ENCODE measurements at regions not wholly inside any gene's neighbourhood (a gene's known extent, or its start where the extent isn't known, plus 50 kb on each side); places are given as distances from the start of the nearest gene placed in this dataset.

- DNase-seq (ENCODE audit: low spot score): no peak
These were observed 114.9 kb upstream of the FAM9B start for GRCh38 chrX:9148615-9149399.

GRCh38 chrX:9149501-9150245 is 115.7 kb upstream of the FAM9B start:
- DNase-seq (ENCODE audit: low spot score): no peak

DNA sequence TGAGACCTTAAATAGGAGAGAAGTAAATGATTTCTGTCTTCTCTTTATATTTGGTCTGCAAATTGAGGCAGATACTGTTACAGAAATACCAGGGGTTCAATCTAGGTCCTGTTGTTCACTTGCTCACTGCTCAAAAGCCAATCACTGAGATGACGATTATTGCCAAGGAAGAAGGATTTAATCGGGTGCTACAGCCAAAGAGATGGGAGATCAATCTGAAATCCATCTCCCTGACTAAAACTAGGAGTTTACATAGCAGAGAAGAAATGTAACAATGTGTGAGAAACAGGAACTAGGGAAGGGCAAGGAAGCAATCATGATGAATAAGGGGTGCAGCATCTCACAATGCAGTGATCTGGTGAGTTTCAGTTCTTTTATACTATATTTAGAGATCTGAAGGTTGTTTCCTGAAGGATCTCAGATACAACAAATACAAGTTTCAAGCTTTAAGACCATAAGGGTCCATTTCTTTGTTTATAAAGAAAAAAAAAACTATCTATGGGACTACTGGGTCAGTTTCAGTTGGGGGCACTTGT is 117.9 kb upstream of the FAM9B start:
- DNase-seq (ENCODE audit: low spot score): no peak

DNA sequence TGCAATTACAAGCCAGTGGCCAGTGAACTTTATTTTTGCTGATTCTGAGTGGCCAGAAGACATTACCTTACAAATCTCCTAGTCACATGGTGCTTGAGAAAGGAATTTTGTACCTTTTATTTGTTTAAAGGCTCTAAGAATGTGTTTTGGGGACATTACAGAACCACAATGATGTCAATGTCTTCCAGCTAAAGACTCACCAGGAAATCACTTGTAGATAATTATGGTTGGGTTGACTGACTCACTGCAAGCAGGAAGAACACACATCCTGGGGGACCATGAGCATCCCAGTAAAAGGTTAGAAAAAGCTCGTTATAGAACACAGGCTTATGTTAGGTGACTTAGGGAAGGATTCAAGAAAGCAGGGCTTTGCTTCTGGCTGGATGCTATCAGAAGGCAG is 119.4 kb upstream of the FAM9B start:
- no peak for DNase-seq (ENCODE audit: low spot score)

GRCh38 chrX:9158611-9159010 is 124.7 kb upstream of the FAM9B start:
- no peak for DNase-seq (ENCODE audit: low spot score)

- DNase-seq (ENCODE audit: low spot score): no peak
These were observed 126.9 kb upstream of the FAM9B start for GRCh38 chrX:9160698-9161329.

DNA sequence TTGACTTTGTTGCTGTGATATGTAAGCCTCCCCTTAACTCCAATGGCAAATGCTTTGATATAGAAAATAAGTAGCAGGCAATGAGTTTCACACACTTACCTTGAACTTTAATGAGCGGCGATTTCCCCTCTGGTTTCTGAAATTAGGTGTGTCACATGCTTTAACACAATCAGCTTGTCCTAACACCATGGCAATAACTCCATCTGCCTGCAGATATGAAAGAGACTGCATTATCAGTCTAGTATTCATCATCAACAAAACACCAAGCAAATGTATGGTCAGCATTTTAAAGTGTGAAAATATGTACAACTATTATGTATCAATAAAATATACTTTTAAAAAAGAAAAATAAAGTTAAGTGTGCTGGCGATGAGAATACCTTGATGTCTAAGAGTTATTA is 128.8 kb upstream of the FAM9B start:
- DNase-seq (ENCODE audit: low spot score): no peak

- no peak for DNase-seq (ENCODE audit: low spot score)
These were observed 129.3 kb upstream of the FAM9B start for GRCh38 chrX:9163214-9163709.

DNA sequence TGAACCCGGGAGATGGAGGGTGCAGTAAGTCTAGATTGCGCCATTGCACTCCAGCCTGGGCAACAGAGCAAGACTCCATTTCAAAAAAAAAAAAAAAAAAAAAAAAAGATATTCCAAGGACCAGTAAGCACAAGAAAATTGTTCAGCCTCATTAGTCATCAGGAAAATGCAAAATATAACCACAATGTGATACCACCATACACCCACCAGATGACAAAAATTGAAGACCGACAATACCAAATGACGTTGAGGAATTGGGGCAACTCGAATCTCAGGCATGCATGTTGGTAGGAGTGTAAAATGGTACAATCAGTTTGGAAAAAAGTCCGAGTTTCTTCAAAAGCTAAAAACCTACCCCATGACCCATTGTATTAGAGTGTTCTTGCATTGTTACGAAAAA is 130.2 kb upstream of the FAM9B start:
- no peak for DNase-seq (ENCODE audit: low spot score)

GRCh38 chrX:9164533-9165426 is 130.9 kb upstream of the FAM9B start:
- DNase-seq (ENCODE audit: low spot score): no peak

DNA sequence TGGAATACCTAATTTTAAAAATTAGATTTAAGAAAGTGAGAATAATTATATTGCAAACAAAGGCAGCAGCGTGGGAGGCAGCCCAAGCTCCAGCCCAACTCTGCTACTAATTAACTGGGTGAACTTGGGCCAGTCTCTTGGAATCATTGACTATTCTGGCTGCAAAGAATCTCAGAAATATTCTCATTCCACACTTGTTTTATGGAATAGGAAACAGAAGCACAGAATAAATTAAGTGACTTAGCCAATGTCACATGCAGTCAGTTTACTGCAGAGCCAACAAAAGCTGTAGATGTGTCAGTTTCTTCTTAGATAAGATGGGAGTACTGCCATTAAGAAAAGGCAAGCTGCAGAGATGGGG is 132.6 kb upstream of the FAM9B start:
- DNase-seq (ENCODE audit: low spot score): no peak

DNA sequence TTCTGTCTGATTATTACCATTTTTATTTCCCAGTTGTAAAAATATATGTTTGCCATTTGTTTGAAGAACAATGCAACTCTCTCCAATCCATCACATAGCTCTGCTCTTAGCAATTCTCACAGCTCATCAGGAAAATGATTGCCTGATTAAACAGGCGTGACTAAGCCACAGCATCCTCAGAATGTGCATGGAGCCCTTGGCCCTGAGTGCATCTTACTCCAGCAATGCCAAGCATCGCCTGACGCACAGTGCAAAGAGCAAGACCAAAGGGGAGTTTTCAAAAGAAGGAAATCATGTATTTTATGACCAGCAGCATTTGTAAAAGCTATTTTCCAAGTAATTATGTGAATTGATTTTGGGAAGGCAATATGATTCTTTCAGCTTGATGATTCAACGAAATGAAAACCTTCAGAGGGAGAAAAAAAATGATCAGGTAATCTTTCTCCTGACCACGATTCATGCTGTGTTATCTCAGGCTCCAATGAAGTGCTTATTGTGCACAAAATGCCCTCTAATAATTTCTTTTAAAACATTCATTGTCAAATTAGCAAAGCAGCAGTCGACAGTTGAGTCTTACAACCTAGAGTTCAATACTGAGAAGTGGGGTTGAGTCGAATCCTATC is 138.0 kb upstream of the FAM9B start:
- DNase-seq (ENCODE audit: low spot score): no peak

GRCh38 chrX:9172464-9172850 is 138.5 kb upstream of the FAM9B start:
- DNase-seq (ENCODE audit: low spot score): no peak

DNA sequence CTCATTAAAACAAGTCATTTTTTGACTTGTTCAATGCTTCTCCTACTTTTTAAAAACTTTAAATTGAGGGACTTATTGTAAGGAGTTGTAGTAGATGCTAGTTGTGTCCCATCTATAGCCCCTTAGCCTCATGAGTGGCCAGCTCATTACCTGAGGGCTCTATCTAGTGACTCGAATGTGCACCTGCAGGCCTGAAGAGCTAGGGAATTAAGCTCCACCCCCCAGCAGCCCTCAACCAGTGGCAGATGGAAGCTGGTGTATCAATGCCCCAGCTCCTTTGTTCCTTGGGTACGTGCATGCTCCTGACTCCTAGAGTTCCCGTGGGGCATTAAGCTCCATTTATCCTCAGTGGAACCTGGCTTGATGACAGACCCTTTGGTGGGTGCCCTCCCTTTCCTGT is 146.7 kb upstream of the FAM9B start:
- DNase-seq (ENCODE audit: low spot score): no peak

DNA sequence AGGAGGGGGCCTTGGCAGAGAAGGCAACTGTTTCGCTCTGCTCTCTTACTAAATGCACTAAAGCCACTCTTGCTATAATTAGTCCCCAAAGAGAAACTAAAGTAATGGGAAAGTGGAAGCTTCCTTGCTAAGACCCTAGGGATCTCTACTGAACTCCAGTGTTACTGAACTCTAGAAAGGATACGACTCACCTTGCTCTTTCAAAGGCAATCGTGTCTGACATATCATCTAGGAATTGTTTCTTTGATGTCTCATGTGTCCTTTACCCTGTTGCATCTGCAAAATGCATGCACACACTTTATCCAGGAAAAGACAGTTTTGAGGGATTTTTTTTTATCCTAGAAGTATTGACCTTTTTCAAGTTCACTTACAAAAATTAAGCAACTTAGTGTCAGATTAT is 148.1 kb upstream of the FAM9B start:
- DNase-seq (ENCODE audit: low spot score): no peak

DNA sequence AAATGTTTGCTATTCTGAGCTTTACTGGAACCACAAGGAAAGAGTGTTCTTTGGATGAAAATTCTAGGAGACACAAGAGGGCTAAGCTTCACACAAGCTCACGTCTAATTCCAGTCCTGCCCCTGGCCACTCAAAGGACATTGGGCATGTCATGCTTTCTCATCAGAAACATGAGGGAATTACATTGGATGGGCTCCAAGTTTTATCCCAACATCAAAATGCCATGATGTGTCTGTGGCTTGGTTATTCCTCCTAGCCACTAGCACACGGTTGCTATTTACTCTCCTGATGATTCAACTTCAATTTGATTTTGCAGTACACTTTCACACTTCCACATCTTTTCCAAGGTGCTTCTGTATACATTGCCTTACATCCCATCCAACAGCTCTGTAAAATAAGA is 149.6 kb upstream of the FAM9B start:
- no peak for DNase-seq (ENCODE audit: low spot score)

- DNase-seq (ENCODE audit: low spot score): no peak
These were observed 150.3 kb upstream of the FAM9B start for GRCh38 chrX:9184211-9184610.

- DNase-seq (ENCODE audit: low spot score): no peak
These were observed 154.2 kb upstream of the FAM9B start for GRCh38 chrX:9188117-9188516.

GRCh38 chrX:9189286-9189685 is 155.4 kb upstream of the FAM9B start:
- no peak for DNase-seq (ENCODE audit: low spot score)

DNA sequence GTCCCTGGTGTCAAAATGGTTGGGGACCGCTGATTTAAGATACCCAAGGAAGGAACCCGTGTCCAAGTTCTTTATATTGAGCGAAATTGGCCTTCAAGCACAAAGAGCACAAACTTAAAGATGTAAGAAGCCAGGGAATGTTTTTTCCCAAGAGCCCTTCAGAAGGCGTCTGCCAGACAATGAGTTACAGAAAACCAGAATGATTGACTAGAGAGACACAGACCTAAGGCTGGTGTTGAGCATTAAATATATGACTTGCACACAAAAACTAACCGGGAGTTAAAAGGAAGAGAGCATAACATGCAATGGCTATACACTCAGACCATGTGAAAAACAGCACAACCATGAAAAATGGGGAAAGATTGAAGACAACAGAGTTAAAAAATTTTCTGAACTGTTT is 157.5 kb upstream of the FAM9B start:
- DNase-seq (ENCODE audit: low spot score): no peak

GRCh38 chrX:9195199-9195880 is 161.4 kb upstream of the FAM9B start:
- DNase-seq (ENCODE audit: low spot score): no peak

All from pons (tissue), 1 donor.